ENCODE measurements at regions not wholly inside any gene's neighbourhood (a gene's known extent, or its start where the extent isn't known, plus 50 kb on each side); places are given as distances from the start of the nearest gene placed in this dataset.
"Not testable (repeated sequence)": the region's sequence is repeated elsewhere in the genome, so short reads cannot be mapped to it uniquely, and the experiment has no call there.

GRCh38 chr9:117649126-117649525 lies 55.1 kb upstream of the TLR4 start:
- DNase-seq (ENCODE audit: low spot score), result no peak

- no peak for DNase-seq (ENCODE audit: low spot score)
Observed at GRCh38 chr9:117644932-117645636, 59.1 kb upstream of the TLR4 start.

- peak; percentile 75 for DNase-seq (ENCODE audit: low spot score)
Observed at GRCh38 chr9:117644133-117644931, 59.9 kb upstream of the TLR4 start.

GRCh38 chr9:117643288-117643654 lies 60.9 kb upstream of the TLR4 start:
- no peak for DNase-seq (ENCODE audit: low spot score)

- DNase-seq (ENCODE audit: low spot score), result not testable (repeated sequence)
Observed at GRCh38 chr9:117642571-117643287, 61.5 kb upstream of the TLR4 start.

GRCh38 chr9:117636681-117637080 lies 67.5 kb upstream of the TLR4 start:
- no peak for DNase-seq (ENCODE audit: low spot score)

- DNase-seq (ENCODE audit: low spot score), result no peak
Observed at GRCh38 chr9:117625154-117625553, 79.0 kb upstream of the TLR4 start.

GRCh38 chr9:117624106-117624505 lies 80.1 kb upstream of the TLR4 start:
- no peak for DNase-seq (ENCODE audit: low spot score)

- no peak for DNase-seq (ENCODE audit: low spot score)
Observed at GRCh38 chr9:117622347-117622746, 81.9 kb upstream of the TLR4 start.

GRCh38 chr9:117616431-117616831 lies 87.8 kb upstream of the TLR4 start:
- no peak for DNase-seq (ENCODE audit: low spot score)

- no peak for DNase-seq (ENCODE audit: low spot score)
Observed at GRCh38 chr9:117612317-117612716, 91.9 kb upstream of the TLR4 start.

- no peak for DNase-seq (ENCODE audit: low spot score)
Observed at GRCh38 chr9:117597977-117598376, 106.2 kb upstream of the TLR4 start.

GRCh38 chr9:117596678-117597077 lies 107.5 kb upstream of the TLR4 start:
- no peak for DNase-seq (ENCODE audit: low spot score)

GRCh38 chr9:117595650-117596049 lies 108.6 kb upstream of the TLR4 start:
- no peak for DNase-seq (ENCODE audit: low spot score)

- DNase-seq (ENCODE audit: low spot score), result no peak
Observed at GRCh38 chr9:117587263-117587662, 116.9 kb upstream of the TLR4 start.

- no peak for DNase-seq (ENCODE audit: low spot score)
Observed at GRCh38 chr9:117574099-117574498, 130.1 kb upstream of the TLR4 start.

GRCh38 chr9:117564839-117565238 lies 139.4 kb upstream of the TLR4 start:
- no peak for DNase-seq (ENCODE audit: low spot score)

GRCh38 chr9:117561761-117562160 lies 142.4 kb upstream of the TLR4 start:
- DNase-seq (ENCODE audit: low spot score), result no peak

- DNase-seq (ENCODE audit: low spot score), result peak; percentile 44
Observed at GRCh38 chr9:117555964-117556629, 141.2 kb upstream of the ASTN2 start.

GRCh38 chr9:117552811-117553210 lies 138.0 kb upstream of the ASTN2 start:
- no peak for DNase-seq (ENCODE audit: low spot score)

GRCh38 chr9:117551171-117551570 lies 136.3 kb upstream of the ASTN2 start:
- no peak for DNase-seq (ENCODE audit: low spot score)

GRCh38 chr9:117549444-117549843 lies 134.6 kb upstream of the ASTN2 start:
- no peak for DNase-seq (ENCODE audit: low spot score)

All from RKO (cell line).